ENCODE measurements at regions not wholly inside any gene's neighbourhood (a gene's known extent, or its start where the extent isn't known, plus 50 kb on each side); places are given as distances from the start of the nearest gene placed in this dataset.

DNA sequence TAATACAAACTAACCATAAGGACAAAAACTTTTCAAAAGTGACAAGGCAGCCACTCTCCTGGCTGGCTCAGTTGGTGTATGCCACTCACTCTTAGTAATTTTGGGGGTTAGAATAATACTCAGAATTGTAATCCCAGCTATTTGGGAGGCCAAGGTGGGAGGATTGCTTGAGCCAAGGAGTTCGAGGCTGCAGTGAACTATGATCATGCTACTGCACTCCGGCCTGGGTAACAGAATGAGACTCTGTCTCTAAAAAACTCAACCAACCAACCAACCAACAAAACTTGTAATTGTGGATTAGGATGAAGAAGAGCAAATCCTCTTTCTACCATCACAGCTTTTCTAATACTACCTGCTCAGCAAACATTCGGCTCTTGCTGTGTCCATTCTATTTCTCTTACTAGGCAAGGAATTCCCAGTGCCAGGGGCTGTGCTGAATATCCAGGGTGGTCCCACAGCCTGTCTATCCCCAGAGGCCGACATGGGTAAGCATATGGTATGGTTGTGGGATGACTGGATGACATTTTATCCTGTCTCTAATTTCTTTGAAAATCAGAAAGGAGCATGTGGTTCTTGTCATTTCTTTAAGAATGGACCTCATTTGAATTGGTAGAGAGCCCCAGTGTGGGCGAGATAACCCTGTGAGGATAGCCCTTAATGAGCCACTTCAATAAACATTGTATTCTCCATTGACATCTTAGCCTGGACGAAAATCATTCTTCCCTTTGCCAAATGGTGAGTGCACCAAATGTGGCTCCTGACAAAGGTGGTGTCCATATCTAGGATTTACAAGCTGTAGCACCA lies 220.1 kb downstream of the MYCN start:
- H3F3A ChIP-seq (ENCODE audit: low read depth): no peaks in the 10 kb centered on the region
- H3K27me3 ChIP-seq (ENCODE audit: insufficient read depth, low read length, poor library complexity, severe bottlenecking): no peaks in the 10 kb centered on the region
- H3K79me2 ChIP-seq (ENCODE audit: insufficient read depth, low read length): no peaks in the 10 kb centered on the region
- H3K9ac ChIP-seq (ENCODE audit: low read depth, low read length, poor library complexity, severe bottlenecking): no peak overlapping the region
- no peak overlapping the region for H3K4me2 ChIP-seq (ENCODE audit: low read depth, low read length, poor library complexity, severe bottlenecking)
- H3K4me1 ChIP-seq (ENCODE audit: insufficient read depth, low read length, poor library complexity, severe bottlenecking): no peaks in the 10 kb centered on the region
- H3K9me2 ChIP-seq (replicated peaks; ENCODE audit: low read depth, low read length): no peaks in the 10 kb centered on the region
- no peaks in the 10 kb centered on the region for H3K36me3 ChIP-seq (ENCODE audit: insufficient read depth, low read length)
- TF ChIP-seq, protein P1, sequence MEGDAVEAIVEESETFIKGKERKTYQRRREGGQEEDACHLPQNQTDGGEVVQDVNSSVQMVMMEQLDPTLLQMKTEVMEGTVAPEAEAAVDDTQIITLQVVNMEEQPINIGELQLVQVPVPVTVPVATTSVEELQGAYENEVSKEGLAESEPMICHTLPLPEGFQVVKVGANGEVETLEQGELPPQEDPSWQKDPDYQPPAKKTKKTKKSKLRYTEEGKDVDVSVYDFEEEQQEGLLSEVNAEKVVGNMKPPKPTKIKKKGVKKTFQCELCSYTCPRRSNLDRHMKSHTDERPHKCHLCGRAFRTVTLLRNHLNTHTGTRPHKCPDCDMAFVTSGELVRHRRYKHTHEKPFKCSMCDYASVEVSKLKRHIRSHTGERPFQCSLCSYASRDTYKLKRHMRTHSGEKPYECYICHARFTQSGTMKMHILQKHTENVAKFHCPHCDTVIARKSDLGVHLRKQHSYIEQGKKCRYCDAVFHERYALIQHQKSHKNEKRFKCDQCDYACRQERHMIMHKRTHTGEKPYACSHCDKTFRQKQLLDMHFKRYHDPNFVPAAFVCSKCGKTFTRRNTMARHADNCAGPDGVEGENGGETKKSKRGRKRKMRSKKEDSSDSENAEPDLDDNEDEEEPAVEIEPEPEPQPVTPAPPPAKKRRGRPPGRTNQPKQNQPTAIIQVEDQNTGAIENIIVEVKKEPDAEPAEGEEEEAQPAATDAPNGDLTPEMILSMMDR (conservative IDR thresholded peaks at IDR 0.05; ENCODE audit: low read length): no peak
- TF ChIP-seq EZH2phosphoT487 (IDR thresholded peaks at IDR 0.05; ENCODE audit: borderline replicate concordance): no peak
- no peaks in the 10 kb centered on the region for H3K9me3 ChIP-seq (ENCODE audit: insufficient read depth, low read depth, low read length)
- no peaks in the 10 kb centered on the region for H4K20me1 ChIP-seq (ENCODE audit: insufficient read depth, low read length, poor library complexity, severe bottlenecking)
- H2AFZ ChIP-seq (ENCODE audit: low read length): no peak overlapping the region
- H3K4me3 ChIP-seq (ENCODE audit: low read length, poor library complexity, severe bottlenecking): no peak overlapping the region

DNA sequence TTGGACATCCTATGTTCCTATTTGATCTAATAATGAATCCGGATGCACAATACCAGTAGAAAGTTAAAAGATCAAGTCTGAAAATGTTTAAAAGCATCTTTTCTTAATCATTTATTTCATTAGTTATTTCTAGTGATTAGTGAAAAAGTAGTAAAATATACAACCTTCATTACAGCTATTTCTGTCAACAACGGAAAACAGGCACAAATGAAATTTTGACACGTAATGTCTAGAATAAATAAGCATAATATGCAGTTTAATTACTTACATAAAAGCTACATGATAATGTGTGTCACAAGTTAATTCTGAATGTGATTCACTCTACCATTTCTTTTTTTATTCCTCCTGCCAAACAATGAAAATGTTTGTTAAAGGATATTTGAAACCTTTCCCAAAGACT lies 216.1 kb downstream of the MYCN start:
- no peaks in the 10 kb centered on the region for H3K4me1 ChIP-seq (ENCODE audit: insufficient read depth, low read length, poor library complexity, severe bottlenecking)
- no peak for TF ChIP-seq EZH2phosphoT487 (IDR thresholded peaks at IDR 0.05; ENCODE audit: borderline replicate concordance)
- H3K4me2 ChIP-seq (ENCODE audit: low read depth, low read length, poor library complexity, severe bottlenecking): no peak overlapping the region
- no peaks in the 10 kb centered on the region for H3K36me3 ChIP-seq (ENCODE audit: insufficient read depth, low read length)
- no peaks in the 10 kb centered on the region for H3K9me2 ChIP-seq (replicated peaks; ENCODE audit: low read depth, low read length)
- H3K4me3 ChIP-seq (ENCODE audit: low read length, poor library complexity, severe bottlenecking): no peak overlapping the region
- H3K27me3 ChIP-seq (ENCODE audit: insufficient read depth, low read length, poor library complexity, severe bottlenecking): no peaks in the 10 kb centered on the region
- no peak overlapping the region for H3K9ac ChIP-seq (ENCODE audit: low read depth, low read length, poor library complexity, severe bottlenecking)
- no peaks in the 10 kb centered on the region for H3K9me3 ChIP-seq (ENCODE audit: insufficient read depth, low read depth, low read length)
- no peaks in the 10 kb centered on the region for H3K79me2 ChIP-seq (ENCODE audit: insufficient read depth, low read length)
- H3F3A ChIP-seq (ENCODE audit: low read depth): no peaks in the 10 kb centered on the region
- H4K20me1 ChIP-seq (ENCODE audit: insufficient read depth, low read length, poor library complexity, severe bottlenecking): no peaks in the 10 kb centered on the region
- H2AFZ ChIP-seq (ENCODE audit: low read length): no peak overlapping the region

DNA sequence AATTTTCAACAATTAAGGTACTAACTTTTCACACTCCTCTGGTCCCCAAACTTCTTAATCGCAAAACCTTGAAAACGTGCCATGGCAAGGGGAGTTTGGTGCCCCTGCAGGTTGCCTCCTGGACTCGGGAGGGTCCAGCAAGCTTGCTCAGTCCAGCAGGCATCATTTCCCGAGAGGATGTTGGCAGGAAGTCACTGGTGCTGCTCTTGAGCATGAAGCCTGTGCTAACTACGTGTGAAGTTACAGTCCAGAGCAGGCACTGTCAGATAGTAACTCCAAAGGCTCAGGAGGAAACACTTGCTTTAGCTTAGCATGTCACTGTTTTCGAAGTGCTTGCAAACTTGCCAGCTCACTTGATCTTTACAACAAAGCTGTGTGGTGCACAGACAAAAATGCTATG lies 215.4 kb downstream of the MYCN start:
- no peaks in the 10 kb centered on the region for H3K79me2 ChIP-seq (ENCODE audit: insufficient read depth, low read length)
- no peak overlapping the region for H3K4me2 ChIP-seq (ENCODE audit: low read depth, low read length, poor library complexity, severe bottlenecking)
- no peaks in the 10 kb centered on the region for H4K20me1 ChIP-seq (ENCODE audit: insufficient read depth, low read length, poor library complexity, severe bottlenecking)
- H3K9me3 ChIP-seq (ENCODE audit: insufficient read depth, low read depth, low read length): no peaks in the 10 kb centered on the region
- H3K4me1 ChIP-seq (ENCODE audit: insufficient read depth, low read length, poor library complexity, severe bottlenecking): no peaks in the 10 kb centered on the region
- H3K9me2 ChIP-seq (replicated peaks; ENCODE audit: low read depth, low read length): no peaks in the 10 kb centered on the region
- no peak overlapping the region for H2AFZ ChIP-seq (ENCODE audit: low read length)
- H3K36me3 ChIP-seq (ENCODE audit: insufficient read depth, low read length): no peaks in the 10 kb centered on the region
- no peaks in the 10 kb centered on the region for H3F3A ChIP-seq (ENCODE audit: low read depth)
- H3K27me3 ChIP-seq (ENCODE audit: insufficient read depth, low read length, poor library complexity, severe bottlenecking): no peaks in the 10 kb centered on the region
- H3K9ac ChIP-seq (ENCODE audit: low read depth, low read length, poor library complexity, severe bottlenecking): no peak overlapping the region
- TF ChIP-seq, protein P1 (conservative IDR thresholded peaks at IDR 0.05; ENCODE audit: low read length): no peak
- TF ChIP-seq EZH2phosphoT487 (IDR thresholded peaks at IDR 0.05; ENCODE audit: borderline replicate concordance): no peak
- H3K4me3 ChIP-seq (ENCODE audit: low read length, poor library complexity, severe bottlenecking): no peak overlapping the region

DNA sequence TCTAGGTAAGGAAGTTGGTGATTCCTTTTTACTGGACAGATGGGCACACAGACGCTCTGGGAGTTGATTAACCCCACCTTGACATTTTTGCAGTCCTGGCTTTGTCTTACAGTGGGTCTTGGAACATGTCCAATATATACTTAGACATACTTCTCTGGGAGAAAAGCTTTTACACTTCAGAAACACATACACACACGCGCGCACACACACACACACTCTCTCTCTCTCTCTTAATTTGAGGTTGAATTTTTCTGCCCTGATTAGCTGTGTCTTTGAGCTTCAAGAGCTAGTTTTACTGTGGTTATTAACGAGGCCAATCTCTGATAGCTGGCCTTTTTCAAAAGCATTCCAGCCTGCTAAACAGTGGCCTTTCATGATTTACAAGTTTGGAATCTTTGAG lies 215.0 kb downstream of the MYCN start:
- H3K4me3 ChIP-seq (ENCODE audit: low read length, poor library complexity, severe bottlenecking): no peak overlapping the region
- H3K9me3 ChIP-seq (ENCODE audit: insufficient read depth, low read depth, low read length): no peaks in the 10 kb centered on the region
- no peaks in the 10 kb centered on the region for H3K27me3 ChIP-seq (ENCODE audit: insufficient read depth, low read length, poor library complexity, severe bottlenecking)
- H3K4me1 ChIP-seq (ENCODE audit: insufficient read depth, low read length, poor library complexity, severe bottlenecking): no peaks in the 10 kb centered on the region
- no peaks in the 10 kb centered on the region for H3K9me2 ChIP-seq (replicated peaks; ENCODE audit: low read depth, low read length)
- no peaks in the 10 kb centered on the region for H3K79me2 ChIP-seq (ENCODE audit: insufficient read depth, low read length)
- no peaks in the 10 kb centered on the region for H4K20me1 ChIP-seq (ENCODE audit: insufficient read depth, low read length, poor library complexity, severe bottlenecking)
- H3K4me2 ChIP-seq (ENCODE audit: low read depth, low read length, poor library complexity, severe bottlenecking): no peak overlapping the region
- no peaks in the 10 kb centered on the region for H3F3A ChIP-seq (ENCODE audit: low read depth)
- TF ChIP-seq EZH2phosphoT487 (IDR thresholded peaks at IDR 0.05; ENCODE audit: borderline replicate concordance): no peak
- TF ChIP-seq, protein P1 (conservative IDR thresholded peaks at IDR 0.05; ENCODE audit: low read length): no peak
- no peak overlapping the region for H2AFZ ChIP-seq (ENCODE audit: low read length)
- H3K9ac ChIP-seq (ENCODE audit: low read depth, low read length, poor library complexity, severe bottlenecking): no peak overlapping the region
- no peaks in the 10 kb centered on the region for H3K36me3 ChIP-seq (ENCODE audit: insufficient read depth, low read length)
